Panc1 (cell line): ENCODE measurements at regions not wholly inside any gene's neighbourhood (a gene's known extent, or its start where the extent isn't known, plus 50 kb on each side); places are given as distances from the start of the nearest gene placed in this dataset.

ENCODE experiments used
- POLR2AphosphoS5 ChIP-seq: IDR thresholded peaks from 2 replicates; pipeline ENCODE4 v1.6.1; 2012; ENCODE audit warnings: mild to moderate bottlenecking, low read depth, low read length, moderate library complexity
- TCF7L2 ChIP-seq: IDR thresholded peaks from 2 replicates; pipeline ENCODE4 v1.6.1; 2011; ENCODE audit warnings: mild to moderate bottlenecking, low read depth, low read length, inconsistent platforms
- TF ChIP-seq, protein P1 (sequence below): fragments of 450-650 bp; IDR thresholded peaks from 2 replicates; pipeline ENCODE4 v1.5.1; 2017; ENCODE audit warnings: mild to moderate bottlenecking

DNA sequence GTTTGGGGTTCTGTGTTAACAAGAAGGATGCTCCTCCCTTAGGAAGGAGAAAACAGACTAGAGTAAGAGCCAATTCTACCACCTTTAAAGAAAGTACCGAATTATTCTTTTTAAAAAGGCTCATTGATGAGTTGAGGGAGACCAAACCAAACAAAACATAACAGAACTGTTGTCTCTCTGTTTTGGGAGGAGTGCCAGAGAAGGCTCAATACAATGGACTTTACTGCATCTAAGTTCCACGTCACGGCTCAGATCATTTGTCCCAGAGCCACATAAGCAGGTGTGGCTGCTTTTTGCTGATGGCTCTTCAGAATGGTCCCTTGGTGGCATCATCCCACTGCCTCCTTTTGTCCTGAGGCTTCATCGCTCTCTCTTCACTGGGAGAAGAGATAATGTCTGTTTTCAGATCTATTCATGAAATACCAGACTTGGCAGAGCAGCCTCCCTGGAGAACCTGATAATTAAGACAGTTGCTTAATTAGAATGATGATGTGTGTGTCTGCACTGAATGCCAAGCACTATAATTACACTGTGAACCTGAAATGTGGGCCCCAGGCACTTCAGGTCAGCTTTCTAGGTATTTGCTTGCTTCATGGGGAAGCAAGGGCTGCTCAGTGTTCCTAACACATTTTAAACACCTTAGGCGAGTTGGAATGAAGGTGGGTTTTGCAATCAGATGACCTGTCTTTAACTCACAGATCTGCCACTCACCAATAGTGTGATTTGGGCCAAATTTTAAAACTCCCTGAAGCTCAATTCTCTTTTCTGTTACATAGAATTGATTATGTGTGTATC, 335.2 kb upstream of the MCTP2 start:
- TF ChIP-seq, protein P1, sequence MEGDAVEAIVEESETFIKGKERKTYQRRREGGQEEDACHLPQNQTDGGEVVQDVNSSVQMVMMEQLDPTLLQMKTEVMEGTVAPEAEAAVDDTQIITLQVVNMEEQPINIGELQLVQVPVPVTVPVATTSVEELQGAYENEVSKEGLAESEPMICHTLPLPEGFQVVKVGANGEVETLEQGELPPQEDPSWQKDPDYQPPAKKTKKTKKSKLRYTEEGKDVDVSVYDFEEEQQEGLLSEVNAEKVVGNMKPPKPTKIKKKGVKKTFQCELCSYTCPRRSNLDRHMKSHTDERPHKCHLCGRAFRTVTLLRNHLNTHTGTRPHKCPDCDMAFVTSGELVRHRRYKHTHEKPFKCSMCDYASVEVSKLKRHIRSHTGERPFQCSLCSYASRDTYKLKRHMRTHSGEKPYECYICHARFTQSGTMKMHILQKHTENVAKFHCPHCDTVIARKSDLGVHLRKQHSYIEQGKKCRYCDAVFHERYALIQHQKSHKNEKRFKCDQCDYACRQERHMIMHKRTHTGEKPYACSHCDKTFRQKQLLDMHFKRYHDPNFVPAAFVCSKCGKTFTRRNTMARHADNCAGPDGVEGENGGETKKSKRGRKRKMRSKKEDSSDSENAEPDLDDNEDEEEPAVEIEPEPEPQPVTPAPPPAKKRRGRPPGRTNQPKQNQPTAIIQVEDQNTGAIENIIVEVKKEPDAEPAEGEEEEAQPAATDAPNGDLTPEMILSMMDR = no peak
- TF ChIP-seq POLR2AphosphoS5 (no peak), TCF7L2 (no peak)
